ENCODE measurements at regions not wholly inside any gene's neighbourhood (a gene's known extent, or its start where the extent isn't known, plus 50 kb on each side); places are given as distances from the start of the nearest gene placed in this dataset.
A peak's percentile ranks its signal among the peaks of the same experiment; 100 is the strongest.
"Not testable (repeated sequence)": the region's sequence is repeated elsewhere in the genome, so short reads cannot be mapped to it uniquely, and the experiment has no call there.

DNA sequence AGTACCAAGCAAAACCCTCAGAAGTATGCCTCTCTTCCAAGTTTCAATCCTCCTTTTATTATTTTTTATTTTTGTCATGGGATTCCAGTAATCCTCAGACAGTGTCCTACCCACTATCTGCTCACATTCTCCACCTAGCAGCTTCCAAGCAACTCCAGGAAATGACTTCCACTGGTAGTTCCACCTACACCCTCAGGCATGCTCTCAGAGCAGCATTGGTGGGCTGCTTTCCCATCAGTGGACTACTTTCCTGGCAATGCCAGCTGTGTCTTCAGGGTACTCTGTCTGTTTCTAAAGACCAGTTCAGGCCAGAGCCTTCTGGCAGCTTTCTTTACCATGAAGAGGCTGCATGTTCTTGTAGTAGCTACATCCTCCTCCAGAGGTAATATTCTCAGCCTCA lies 244.0 kb downstream of the HGF start:
- FAIRE-seq: no peak

- no peak for FAIRE-seq
Measured at GRCh38 chr7:81519886-81520285, 250.0 kb downstream of the HGF start.

DNA sequence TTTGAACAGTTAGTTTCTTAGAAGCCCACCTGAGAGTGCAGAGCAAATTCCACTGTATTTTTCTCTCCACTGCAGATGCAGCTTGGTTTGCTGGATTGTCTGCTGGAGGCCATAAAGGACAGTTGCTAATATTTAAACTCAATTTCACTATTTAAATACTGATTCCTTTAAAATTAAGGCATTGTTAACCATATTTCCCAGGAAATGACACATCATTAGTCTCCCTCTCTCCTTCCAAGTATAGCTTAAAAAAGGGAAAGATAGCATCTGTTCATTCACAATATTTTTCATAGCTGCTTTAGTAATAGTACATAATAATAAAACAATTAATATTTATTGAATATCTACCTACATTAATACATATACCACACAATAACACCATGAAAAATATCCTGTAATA lies 252.9 kb downstream of the HGF start:
- FAIRE-seq: no peak

DNA sequence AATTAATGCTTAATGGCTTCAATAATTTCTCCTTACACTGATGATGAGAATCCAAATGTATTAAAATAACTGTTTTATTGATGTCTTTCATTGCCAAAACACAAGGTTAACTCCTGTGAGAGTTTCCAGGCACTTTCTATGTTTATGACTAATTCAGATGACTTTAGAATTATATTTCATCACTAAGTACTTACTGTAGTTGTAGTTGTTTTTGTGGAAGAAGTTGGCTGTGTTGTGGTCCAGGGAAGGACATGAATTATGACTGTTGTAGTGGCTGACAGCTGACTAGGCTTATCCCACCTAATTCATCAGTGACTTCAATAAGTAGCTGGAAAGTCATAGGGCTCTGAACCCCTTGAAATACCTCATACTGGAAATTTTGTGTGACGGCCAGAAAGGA lies 254.8 kb downstream of the HGF start:
- FAIRE-seq: no peak

- FAIRE-seq: no peak
Measured at GRCh38 chr7:81514546-81514945, 255.3 kb downstream of the HGF start.

- FAIRE-seq: no peak
Measured at GRCh38 chr7:81510122-81510521, 259.7 kb downstream of the HGF start.

DNA sequence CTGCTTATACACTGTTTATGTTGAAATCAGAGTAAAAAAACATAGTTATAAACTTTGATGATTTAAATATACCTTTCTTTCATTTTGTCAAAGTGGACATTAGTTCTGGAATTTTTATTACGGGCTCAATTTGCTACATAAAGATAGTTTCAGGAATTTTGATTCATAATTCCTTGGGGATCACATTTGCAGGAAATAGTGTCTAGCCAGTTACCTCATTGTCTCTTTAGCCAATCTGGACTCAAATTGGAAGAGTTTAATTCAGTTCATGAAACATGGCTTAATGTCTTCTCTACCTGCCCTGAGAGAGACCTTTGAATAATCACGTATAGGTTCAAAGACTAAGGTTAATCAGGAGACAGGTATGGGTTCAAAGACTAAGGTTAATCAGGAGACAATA lies 262.6 kb downstream of the HGF start:
- FAIRE-seq: no peak

DNA sequence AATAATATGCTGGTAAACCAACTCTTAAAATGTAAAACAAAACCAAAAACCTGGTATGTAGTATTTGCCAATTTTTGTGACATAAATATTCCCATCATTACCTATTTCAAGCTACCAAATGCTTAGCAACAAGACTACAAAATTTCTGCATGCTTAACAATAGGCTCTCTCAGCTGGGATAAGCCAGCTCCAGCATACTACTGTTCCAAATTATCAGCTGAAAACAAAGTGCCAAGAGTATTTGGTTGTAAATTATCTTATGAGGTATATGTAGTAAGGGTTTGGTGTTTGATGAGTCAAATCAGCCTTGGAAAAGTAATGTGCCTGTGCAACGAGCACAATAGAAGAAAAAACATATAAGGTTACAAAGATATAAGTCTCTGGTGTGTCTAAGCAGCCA lies 263.2 kb downstream of the HGF start:
- FAIRE-seq: no peak

GRCh38 chr7:81503771-81504170 lies 266.1 kb downstream of the HGF start:
- FAIRE-seq: peak; percentile 67

- no peak for FAIRE-seq
Measured at GRCh38 chr7:81503336-81503735, 266.5 kb downstream of the HGF start.

DNA sequence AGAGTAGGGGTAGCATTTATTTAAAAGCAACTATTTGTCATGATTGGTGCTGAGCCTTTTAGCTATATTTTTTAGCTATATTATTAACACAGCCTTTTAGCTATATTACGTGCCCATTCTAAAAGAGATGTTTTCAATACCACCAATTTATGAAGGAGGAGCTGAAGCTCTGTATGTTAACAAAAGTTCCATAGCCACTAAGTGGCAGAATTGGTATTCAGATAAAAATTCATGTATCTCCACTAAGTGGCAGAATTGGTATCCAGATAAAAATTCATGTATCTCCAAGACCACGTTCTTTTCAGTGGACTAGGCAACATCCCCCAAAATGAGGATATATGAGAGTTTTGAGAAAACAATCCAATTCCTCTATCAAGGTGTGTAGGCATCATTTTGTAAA lies 268.6 kb downstream of the HGF start:
- FAIRE-seq: no peak

GRCh38 chr7:81500631-81501030 lies 269.2 kb downstream of the HGF start:
- no peak for FAIRE-seq

- FAIRE-seq: peak; percentile 95
Measured at GRCh38 chr7:81499262-81500116, 270.4 kb downstream of the HGF start.

DNA sequence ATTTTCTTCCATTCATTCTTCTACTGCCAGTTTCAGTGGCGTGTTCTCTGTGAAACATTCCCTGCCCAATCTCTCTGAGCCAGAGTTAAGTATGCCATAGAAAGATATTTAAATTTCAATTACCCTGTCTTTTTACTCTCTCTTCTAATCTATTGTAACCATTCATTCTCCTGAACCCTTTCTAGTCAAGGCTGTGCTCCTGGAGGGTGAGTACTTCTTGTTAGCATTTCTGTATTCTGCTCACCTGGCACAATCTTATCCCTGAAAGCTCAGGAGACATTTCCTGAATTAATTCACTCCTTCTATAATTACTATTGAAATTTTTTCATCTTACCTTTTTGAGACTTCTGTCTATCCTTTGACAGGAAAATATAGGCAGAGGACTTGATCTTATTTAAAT lies 271.7 kb downstream of the HGF start:
- FAIRE-seq: no peak

DNA sequence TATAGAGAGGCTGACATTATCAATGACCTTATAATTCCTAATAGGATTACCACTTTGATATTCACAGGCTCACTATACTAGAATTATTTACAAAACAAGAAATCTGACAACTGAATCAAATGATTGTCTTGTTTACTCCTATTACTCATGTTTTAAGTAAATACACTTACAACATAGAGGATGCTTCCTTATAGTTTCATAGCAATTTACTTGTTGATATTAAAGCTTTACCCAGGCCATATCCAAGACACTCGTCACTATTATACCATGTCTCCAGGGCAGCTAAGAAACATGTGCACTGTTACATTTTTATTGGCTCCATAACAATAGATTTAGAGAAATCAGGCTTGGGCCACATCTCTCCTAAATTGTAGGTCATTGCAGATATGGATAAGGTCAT lies 276.9 kb downstream of the HGF start:
- no peak for FAIRE-seq

- no peak for FAIRE-seq
Measured at GRCh38 chr7:81492240-81492639, 277.6 kb downstream of the HGF start.

DNA sequence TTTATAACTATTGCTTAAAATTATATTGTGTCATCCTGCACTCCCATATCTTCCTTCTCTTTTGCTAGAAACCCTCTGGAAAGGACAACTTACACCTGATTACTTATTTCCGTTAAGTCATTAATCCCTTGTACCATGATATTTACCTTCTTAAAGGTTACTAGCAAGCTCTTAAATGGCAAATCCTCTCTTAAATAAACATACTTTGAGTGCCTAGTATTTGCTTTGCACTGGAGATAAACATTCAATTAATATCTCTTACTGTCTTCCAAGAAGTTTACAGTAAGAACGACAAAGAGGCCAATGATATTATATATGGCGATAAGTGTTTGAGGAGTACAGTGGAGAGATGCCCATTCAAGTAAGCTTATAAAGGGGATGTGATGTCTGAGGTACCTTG lies 278.3 kb downstream of the HGF start:
- no peak for FAIRE-seq

GRCh38 chr7:81488210-81488609 lies 281.6 kb downstream of the HGF start:
- FAIRE-seq: no peak

GRCh38 chr7:81487516-81487915 lies 282.3 kb downstream of the HGF start:
- no peak for FAIRE-seq

GRCh38 chr7:81484261-81484660 lies 285.6 kb downstream of the HGF start:
- FAIRE-seq: no peak

GRCh38 chr7:81482600-81483186 lies 287.2 kb downstream of the HGF start:
- peak; percentile 96 for FAIRE-seq

- no peak for FAIRE-seq
Measured at GRCh38 chr7:81478664-81479063, 291.2 kb downstream of the HGF start.

DNA sequence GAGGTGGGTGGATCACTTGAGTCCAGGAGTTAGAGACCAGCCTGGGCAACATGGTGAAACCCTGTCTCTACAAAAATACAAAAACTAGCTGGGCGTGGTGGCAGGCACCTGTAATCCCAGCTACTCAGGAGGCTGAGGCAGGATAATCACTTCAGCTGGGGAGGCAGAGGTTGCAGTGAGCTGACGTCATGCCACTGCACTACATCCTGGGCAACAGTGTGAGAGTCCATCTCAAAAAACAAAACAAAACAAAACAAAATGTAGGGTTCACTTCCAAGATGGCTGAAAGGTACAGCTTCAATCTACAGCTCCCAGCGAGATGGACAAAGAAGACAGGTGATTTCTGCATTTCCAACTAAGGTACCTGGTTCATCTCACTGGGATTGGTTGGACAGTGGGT lies 291.6 kb downstream of the HGF start:
- FAIRE-seq: not testable (repeated sequence)

DNA sequence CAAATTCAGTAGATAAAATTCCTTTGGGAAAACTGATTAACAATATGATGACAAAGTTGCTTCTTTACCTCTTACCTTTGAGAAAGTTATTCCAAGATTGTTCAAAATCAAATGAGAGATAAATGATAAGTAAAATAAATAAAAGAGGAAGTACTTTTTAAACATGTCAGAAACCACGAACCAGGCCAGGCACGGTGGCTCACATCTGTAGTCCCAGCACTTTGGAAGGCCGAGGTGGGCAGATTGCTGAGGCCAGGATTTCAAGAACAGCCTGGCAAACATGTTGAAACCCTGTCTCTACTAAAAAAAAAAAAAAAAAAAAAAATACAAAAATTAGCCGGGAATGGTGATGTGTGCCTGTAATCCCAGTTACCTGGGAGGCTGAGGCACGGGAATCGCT lies 296.6 kb downstream of the HGF start:
- no peak for FAIRE-seq
